GM21619 (cell line): ENCODE measurements at regions not wholly inside any gene's neighbourhood (a gene's known extent, or its start where the extent isn't known, plus 50 kb on each side); places are given as distances from the start of the nearest gene placed in this dataset.
"Not testable (repeated sequence)": the region's sequence is repeated elsewhere in the genome, so short reads cannot be mapped to it uniquely, and the experiment has no call there.

Source experiments
- ATAC-seq: cut with Tn5 transposase; IDR thresholded peaks from one replicate; pipeline ENCODE4 v1.9.1; 2021; ENCODE audit not compliant: unreplicated experiment

GRCh38 chr3:151556596-151556995, 95.7 kb upstream of the IGSF10 start:
- ATAC-seq: no peak

GRCh38 chr3:151555523-151555922, 94.7 kb upstream of the IGSF10 start:
- no peak for ATAC-seq

- no peak for ATAC-seq
Observed at GRCh38 chr3:151553888-151554287, 93.0 kb upstream of the IGSF10 start.

GRCh38 chr3:151552589-151552988, 91.7 kb upstream of the IGSF10 start:
- no peak for ATAC-seq

DNA sequence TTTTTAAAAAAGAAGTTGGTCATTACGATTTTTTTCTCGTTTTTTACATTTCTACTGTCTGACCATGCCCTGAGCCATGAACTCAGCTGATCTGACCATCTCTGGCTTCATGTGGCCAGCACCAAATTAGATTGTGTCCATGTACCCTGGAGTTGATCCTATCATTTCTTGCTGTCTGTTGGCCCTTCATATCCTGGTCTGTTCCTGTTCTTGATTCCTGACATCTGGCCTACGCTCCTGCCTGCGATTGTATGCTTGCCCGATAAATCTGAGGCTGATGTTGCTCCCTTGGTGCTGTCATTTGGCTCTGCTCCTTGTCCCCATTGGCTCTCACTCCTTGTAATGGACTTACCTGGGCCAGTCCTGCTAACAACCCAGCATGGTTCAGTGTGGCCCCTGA, 89.8 kb upstream of the IGSF10 start:
- no peak for ATAC-seq

GRCh38 chr3:151550025-151550618, 89.3 kb upstream of the IGSF10 start:
- ATAC-seq: no peak

GRCh38 chr3:151548195-151548594, 87.3 kb upstream of the IGSF10 start:
- ATAC-seq: no peak

DNA sequence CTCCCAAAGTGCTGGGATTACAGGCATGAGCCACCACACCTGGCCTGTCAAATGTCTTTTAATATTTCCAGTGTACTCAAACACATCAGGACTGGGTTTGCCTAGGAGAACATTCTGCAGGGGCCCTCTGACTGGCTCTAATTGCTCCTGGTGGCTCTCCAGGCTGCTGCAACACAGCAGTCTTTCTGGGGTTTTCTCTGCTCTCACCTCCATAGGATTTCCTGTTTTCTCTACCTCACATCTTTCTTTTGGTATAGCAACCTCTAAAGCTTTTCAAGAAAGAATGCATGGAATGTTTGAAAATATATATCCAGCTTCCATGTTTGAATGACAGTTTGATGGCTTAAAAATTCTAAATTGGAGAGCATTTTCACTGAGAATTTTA, 83.3 kb upstream of the IGSF10 start:
- no peak for ATAC-seq

DNA sequence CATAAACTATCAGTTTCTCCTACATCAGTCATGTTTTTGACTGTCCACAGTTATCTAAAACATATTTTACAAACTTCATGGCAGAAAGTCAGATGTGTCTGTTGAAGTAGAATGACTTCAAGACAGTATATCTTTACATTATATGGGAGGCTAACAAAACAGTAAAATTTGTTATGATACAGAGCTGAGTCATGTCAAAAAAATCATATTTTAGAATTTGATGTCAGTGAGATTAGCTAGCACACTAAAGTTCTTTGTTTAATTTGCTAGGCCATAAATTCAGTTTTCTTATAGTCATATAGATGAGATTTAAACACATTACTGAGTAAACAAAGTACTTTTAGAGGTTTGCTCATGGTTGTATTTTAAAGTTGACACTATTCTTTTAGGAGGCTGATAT, 80.3 kb upstream of the IGSF10 start:
- ATAC-seq: no peak

DNA sequence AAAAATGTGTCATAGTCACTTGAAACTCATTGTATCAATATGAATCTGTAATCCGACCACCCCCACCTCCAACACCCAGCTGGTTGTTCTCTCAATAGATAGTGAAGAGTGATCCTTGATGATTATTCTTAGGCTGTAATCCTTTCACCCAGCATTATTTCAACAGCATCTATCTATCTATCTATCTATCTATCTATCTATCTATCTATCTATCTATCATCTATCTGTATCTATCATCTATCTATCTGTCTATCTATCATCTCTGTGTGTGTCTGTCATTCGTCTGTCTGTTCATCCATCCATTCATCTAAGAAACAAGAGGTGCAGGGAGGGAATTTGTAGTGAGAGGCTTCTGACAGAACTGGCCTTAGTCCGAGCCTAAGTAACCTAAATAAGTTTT, 78.7 kb upstream of the IGSF10 start:
- no peak for ATAC-seq

DNA sequence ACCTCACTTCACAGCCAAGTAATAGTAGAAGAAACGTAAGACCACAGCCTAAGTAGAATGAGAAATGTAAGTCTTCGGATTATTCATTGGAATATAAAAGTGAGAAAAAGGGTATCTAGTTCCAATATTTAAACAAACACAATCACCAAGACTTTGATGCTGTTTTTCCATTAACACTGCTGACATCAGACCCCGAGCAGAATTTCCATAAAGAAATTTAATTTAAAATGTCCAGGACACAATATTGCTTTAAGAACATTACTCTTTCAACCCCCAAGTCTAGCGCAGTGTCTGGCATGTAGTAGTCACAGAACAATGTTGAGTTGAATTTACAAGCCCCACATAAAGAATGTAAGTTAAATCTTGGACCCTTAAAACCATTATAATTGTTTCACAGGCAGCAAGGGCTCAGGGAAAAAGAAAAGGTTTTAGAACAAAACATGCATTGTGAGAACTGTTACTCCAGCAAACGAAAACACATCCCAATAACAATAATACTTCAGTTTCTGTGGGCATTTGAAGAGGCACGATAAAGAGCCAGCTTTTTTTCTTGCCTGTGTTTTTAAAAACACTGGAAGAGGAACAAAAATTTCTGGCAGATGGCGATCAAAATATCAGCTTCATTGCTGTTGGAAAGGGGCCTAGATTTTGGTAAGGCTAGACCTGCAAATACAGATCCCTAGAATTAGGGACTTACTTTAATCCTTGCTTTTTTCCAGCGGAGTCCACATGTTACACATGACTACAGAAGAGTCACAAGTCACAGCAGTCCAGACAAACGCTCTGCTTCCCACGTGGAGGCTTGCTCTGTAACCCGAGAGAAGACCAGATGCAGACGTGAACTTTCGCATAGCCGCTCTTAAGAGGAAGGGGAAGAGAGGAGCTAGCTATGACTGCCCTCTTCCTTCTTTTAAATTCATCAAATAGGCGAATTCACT, 77.9 kb upstream of the IGSF10 start:
- ATAC-seq: no peak

- ATAC-seq: no peak
Observed at GRCh38 chr3:151537726-151538125, 76.9 kb upstream of the IGSF10 start.

GRCh38 chr3:151526757-151527156, 65.9 kb upstream of the IGSF10 start:
- ATAC-seq: no peak

DNA sequence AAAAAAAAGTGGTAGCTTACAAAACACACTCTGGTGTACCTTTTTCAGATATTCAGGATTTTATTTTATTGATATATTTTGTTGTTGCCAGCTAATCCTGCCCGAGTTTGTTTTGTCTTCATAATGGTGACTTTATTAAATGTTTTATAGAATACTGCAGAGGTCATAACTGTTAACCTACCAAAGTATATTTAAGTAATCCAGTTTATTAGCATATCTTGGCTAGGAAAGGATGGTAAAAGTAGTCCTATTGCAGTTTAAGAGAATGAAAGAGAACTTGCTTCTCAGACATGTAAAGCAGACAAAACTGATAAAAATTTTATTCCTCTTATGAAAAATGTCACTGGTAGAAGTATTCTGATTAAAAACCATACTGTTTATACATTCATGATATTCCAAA, 59.2 kb upstream of the IGSF10 start:
- ATAC-seq: no peak

DNA sequence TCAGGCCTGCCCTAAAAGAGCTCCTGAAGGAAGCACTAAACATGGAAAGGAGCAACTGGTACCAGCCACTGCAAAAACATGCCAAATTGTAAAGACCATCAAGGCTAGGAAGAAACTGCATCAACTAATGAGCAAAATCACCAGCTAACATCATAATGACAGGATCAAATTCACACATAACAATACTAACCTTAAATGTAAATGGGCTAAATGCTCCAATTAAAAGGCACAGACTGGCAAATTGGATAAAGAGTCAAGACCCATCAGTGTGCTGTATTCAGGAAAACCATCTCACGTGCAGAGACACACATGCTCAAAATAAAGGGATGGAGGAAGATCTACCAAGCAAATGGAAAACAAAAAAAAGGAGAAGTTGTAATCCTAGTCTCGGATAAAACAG, 50.6 kb upstream of the IGSF10 start:
- ATAC-seq: not testable (repeated sequence)
